ENCODE measurements at regions not wholly inside any gene's neighbourhood (a gene's known extent, or its start where the extent isn't known, plus 50 kb on each side); places are given as distances from the start of the nearest gene placed in this dataset.

- H3K4me3 ChIP-seq: no peak overlapping the region
- intact Hi-C loops (cut with DNase I): no loop called here
- WGBS, 4 donors: 37 to 54% (median 44%) methylated on average over 4 of the region's 4 CpGs
- H3K27ac ChIP-seq: no peak overlapping the region
- no peaks in the 10 kb centered on the region for H3K36me3 ChIP-seq (replicated peaks in 1 of 2)
- H3K9me3 ChIP-seq (replicated peaks in 1 of 3): no peaks in the 10 kb centered on the region
- no peaks in the 10 kb centered on the region for H3K27me3 ChIP-seq
- no peak for DNase-seq
- no peak for TF ChIP-seq POLR2A (IDR thresholded peaks at IDR 0.05)
- TF ChIP-seq, protein P1, sequence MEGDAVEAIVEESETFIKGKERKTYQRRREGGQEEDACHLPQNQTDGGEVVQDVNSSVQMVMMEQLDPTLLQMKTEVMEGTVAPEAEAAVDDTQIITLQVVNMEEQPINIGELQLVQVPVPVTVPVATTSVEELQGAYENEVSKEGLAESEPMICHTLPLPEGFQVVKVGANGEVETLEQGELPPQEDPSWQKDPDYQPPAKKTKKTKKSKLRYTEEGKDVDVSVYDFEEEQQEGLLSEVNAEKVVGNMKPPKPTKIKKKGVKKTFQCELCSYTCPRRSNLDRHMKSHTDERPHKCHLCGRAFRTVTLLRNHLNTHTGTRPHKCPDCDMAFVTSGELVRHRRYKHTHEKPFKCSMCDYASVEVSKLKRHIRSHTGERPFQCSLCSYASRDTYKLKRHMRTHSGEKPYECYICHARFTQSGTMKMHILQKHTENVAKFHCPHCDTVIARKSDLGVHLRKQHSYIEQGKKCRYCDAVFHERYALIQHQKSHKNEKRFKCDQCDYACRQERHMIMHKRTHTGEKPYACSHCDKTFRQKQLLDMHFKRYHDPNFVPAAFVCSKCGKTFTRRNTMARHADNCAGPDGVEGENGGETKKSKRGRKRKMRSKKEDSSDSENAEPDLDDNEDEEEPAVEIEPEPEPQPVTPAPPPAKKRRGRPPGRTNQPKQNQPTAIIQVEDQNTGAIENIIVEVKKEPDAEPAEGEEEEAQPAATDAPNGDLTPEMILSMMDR (IDR thresholded peaks at IDR 0.05): no peak
- no peaks in the 10 kb centered on the region for H3K4me1 ChIP-seq (replicated peaks in 1 of 2)
Observed at GRCh38 chr1:217270101-217270500, 360.8 kb downstream of the GPATCH2 start.

- no peak for DNase-seq
- Histone ChIP-seq H3K4me1 (replicated peaks in 1 of 2) (no peaks in the 10 kb centered on the region), H3K27me3 (no peaks in the 10 kb centered on the region), H3K36me3 (replicated peaks in 1 of 2) (no peaks in the 10 kb centered on the region), H3K4me3 (no peak overlapping the region), H3K27ac (no peak overlapping the region), H3K9me3 (replicated peaks in 1 of 3) (no peaks in the 10 kb centered on the region)
- intact Hi-C loops (cut with DNase I): no loop called here
- WGBS, 4 donors: 68 to 77% (median 76%) methylated on average over 5 of the region's 5 CpGs
- TF ChIP-seq, protein P1 (IDR thresholded peaks at IDR 0.05): no peak
- TF ChIP-seq POLR2A (IDR thresholded peaks at IDR 0.05): no peak
Observed at GRCh38 chr1:217268058-217268457, 362.8 kb downstream of the GPATCH2 start.

DNA sequence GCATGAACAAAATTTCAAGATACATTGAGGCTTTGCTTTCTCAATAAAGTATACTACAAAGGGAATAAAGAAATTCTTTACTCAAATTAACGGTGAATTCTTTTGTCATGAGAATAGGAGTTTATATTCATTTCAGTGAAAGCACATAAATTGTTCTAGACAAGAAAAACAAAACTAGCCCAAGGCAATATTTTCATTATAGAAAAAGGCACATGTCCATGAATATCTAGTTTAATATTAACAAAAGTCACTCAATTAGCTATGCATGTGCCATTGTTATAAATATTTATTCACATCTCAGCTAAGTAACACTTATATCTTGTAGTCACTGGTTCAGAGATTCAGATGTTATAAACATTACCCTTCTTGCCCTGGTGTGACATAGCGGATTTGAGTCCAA lies 369.3 kb downstream of the GPATCH2 start:
- H3K36me3 ChIP-seq (replicated peaks in 1 of 2): no peaks in the 10 kb centered on the region
- TF ChIP-seq, protein P1 (IDR thresholded peaks at IDR 0.05): no peak
- no peak for TF ChIP-seq POLR2A (IDR thresholded peaks at IDR 0.05)
- H3K4me3 ChIP-seq: no peak overlapping the region
- no peak overlapping the region for H3K27ac ChIP-seq
- no peaks in the 10 kb centered on the region for H3K4me1 ChIP-seq (replicated peaks in 1 of 2)
- no peak for DNase-seq
- 68 to 80% (median 75%) methylated on average over 2 of the region's 2 CpGs for WGBS, 4 donors
- H3K9me3 ChIP-seq (replicated peaks in 1 of 3): no peaks in the 10 kb centered on the region
- intact Hi-C loops (cut with DNase I): no loop called here
- H3K27me3 ChIP-seq: no peaks in the 10 kb centered on the region

- no peaks in the 10 kb centered on the region for H3K4me1 ChIP-seq (replicated peaks in 1 of 2)
- TF ChIP-seq, protein P1 (IDR thresholded peaks at IDR 0.05): no peak
- TF ChIP-seq POLR2A (IDR thresholded peaks at IDR 0.05): no peak
- no peaks in the 10 kb centered on the region for H3K9me3 ChIP-seq (replicated peaks in 1 of 3)
- no peak overlapping the region for H3K4me3 ChIP-seq
- intact Hi-C loops (cut with DNase I): no loop called here
- H3K27me3 ChIP-seq: no peaks in the 10 kb centered on the region
- no peak for DNase-seq
- H3K27ac ChIP-seq: no peak overlapping the region
- WGBS, 4 donors: 71 to 85% (median 82%) methylated on average over 1 of the region's 1 CpG
- H3K36me3 ChIP-seq (replicated peaks in 1 of 2): no peaks in the 10 kb centered on the region
Observed at GRCh38 chr1:217260676-217261075, 370.2 kb downstream of the GPATCH2 start.

Data from adrenal gland (tissue), 9 donors.